ENCODE measurements at regions not wholly inside any gene's neighbourhood (a gene's known extent, or its start where the extent isn't known, plus 50 kb on each side); places are given as distances from the start of the nearest gene placed in this dataset.

- Mint-ChIP-seq H3K36me3 (ENCODE audit: insufficient read depth in 1 of 3, low read depth in 3 of 3) (no peaks in the 10 kb centered on the region), H3K4me3 (no peak overlapping the region), H3K27ac (no peak overlapping the region), H3K27me3 (ENCODE audit: low read depth) (no peaks in the 10 kb centered on the region), H3K4me1 (no peaks in the 10 kb centered on the region; a peak in 1 of 4 replicates), H3K9me3 (no peaks in the 10 kb centered on the region; a peak in 1 of 5 replicates)
- Histone ChIP-seq H4K8ac (replicated peaks; ENCODE audit: insufficient read length, low read depth, low read length) (no peak overlapping the region), H3K27me3 (ENCODE audit: insufficient read depth, low read length) (no peaks in the 10 kb centered on the region), H2AFZ (ENCODE audit: low read length) (no peak overlapping the region), H2BK5ac (ENCODE audit: insufficient read length, low read length) (no peak overlapping the region), H3K14ac (ENCODE audit: insufficient read depth, low read length) (no peak overlapping the region), H4K20me1 (ENCODE audit: control insufficient read depth, insufficient read depth, insufficient read length) (no peaks in the 10 kb centered on the region), H3K79me1 (ENCODE audit: insufficient read depth, low read depth, low read length, poor library complexity, severe bottlenecking) (no peaks in the 10 kb centered on the region), H3K4ac (ENCODE audit: low read depth, low read length) (no peak overlapping the region), H2BK15ac (ENCODE audit: low read depth, low read length) (no peak overlapping the region), H3K23ac (ENCODE audit: insufficient read length, low read depth, low read length) (no peak overlapping the region), H3K56ac (ENCODE audit: insufficient read length, low read depth, low read length) (no peak overlapping the region), H3K23me2 (ENCODE audit: insufficient read length, low read depth, low read length, poor library complexity, severe bottlenecking) (no peaks in the 10 kb centered on the region), H2BK20ac (ENCODE audit: low read depth, low read length, poor library complexity, severe bottlenecking) (no peak overlapping the region), H4K5ac (ENCODE audit: insufficient read length, low read depth, low read length) (no peak overlapping the region), H3K27ac (ENCODE audit: insufficient read length, low read depth, low read length) (no peak overlapping the region), H3K9ac (ENCODE audit: extremely low read depth, insufficient read length, low read length) (no peak overlapping the region), H3K79me2 (ENCODE audit: insufficient read depth, low read length) (no peaks in the 10 kb centered on the region), H2AK5ac (ENCODE audit: insufficient read length, low read length) (no peak overlapping the region), H4K91ac (ENCODE audit: insufficient read length, low read depth, low read length) (no peak overlapping the region), H3K4me1 (ENCODE audit: insufficient read depth, low read length) (no peaks in the 10 kb centered on the region), H3K9me3 (ENCODE audit: control insufficient read depth, low read depth, low read length) (no peaks in the 10 kb centered on the region), H2BK12ac (ENCODE audit: insufficient read length, low read depth, low read length) (no peak overlapping the region), H3T11ph (ENCODE audit: low read length) (no peak overlapping the region), H3K4me2 (ENCODE audit: insufficient read depth, insufficient read length, low read length) (no peak overlapping the region), H2BK120ac (ENCODE audit: low read depth, low read length, poor library complexity, severe bottlenecking) (no peak overlapping the region), H3K18ac (ENCODE audit: insufficient read length, low read depth, low read length) (no peak overlapping the region)
- DNase-seq, result no peak
- no CpG with 5 or more reads among the region's 2 CpGs for WGBS (ENCODE audit: extremely low coverage, insufficient read length, low lambda C conversion rate)
- no peak for TF ChIP-seq CTCF (conservative IDR thresholded peaks at IDR 0.05)
Observed at GRCh38 chr4:158395889-158396288, 125.8 kb upstream of the RXFP1 start.

Measured in H9 (cell line).